Chondrocyte (in vitro differentiated cells): ENCODE measurements at regions not wholly inside any gene's neighbourhood (a gene's known extent, or its start where the extent isn't known, plus 50 kb on each side); places are given as distances from the start of the nearest gene placed in this dataset.

Source experiments
- DNase-seq: peaks from one replicate; pipeline ENCODE4 v3.0.0; 2021; ENCODE audit warnings: mixed read lengths, low spot score
- H3K27ac Mint-ChIP-seq: one replicate; pipeline ENCODE4 v1.8.0; 2021; ENCODE audit warnings: mild to moderate bottlenecking, moderate library complexity, mixed read lengths; ENCODE audit not compliant: unreplicated experiment
- H3K27me3 Mint-ChIP-seq: 2 replicates; pipeline ENCODE4 v1.8.0; 2021; ENCODE audit warnings: low read depth, mixed read lengths
- H3K36me3 Mint-ChIP-seq: 2 replicates; pipeline ENCODE4 v1.8.0; 2021; ENCODE audit warnings: low read depth, mixed read lengths
- H3K4me1 Mint-ChIP-seq: 2 replicates; pipeline ENCODE4 v1.8.0; 2021; ENCODE audit warnings: low read depth, mild to moderate bottlenecking, mixed read lengths
- H3K4me3 Mint-ChIP-seq: one replicate; pipeline ENCODE4 v1.8.0; 2021; ENCODE audit warnings: mild to moderate bottlenecking, moderate library complexity, mixed read lengths; ENCODE audit not compliant: unreplicated experiment
- H3K9me3 Mint-ChIP-seq: 2 replicates; pipeline ENCODE4 v1.8.0; 2021; ENCODE audit warnings: low read depth, mixed read lengths
- CTCF ChIP-seq: fragments of 200-600 bp; sonication (generic); IDR thresholded peaks from 2 replicates; pipeline ENCODE4 v1.5.0; 2021; ENCODE audit warnings: antibody characterized with exemption, mild to moderate bottlenecking, moderate library complexity

GRCh38 chr5:145166110-145166509 is 669.0 kb downstream of the PRELID2 start:
- H3K4me3 Mint-ChIP-seq: no peak overlapping the region
- no peaks in the 10 kb centered on the region for H3K9me3 Mint-ChIP-seq
- no peak overlapping the region for H3K27ac Mint-ChIP-seq
- H3K36me3 Mint-ChIP-seq: no peaks in the 10 kb centered on the region
- H3K4me1 Mint-ChIP-seq: no peaks in the 10 kb centered on the region
- TF ChIP-seq CTCF: no peak
- DNase-seq: no peak
- peaks cover 5% of the 10 kb centered on the region for H3K27me3 Mint-ChIP-seq

GRCh38 chr5:145163876-145164275 is 671.3 kb downstream of the PRELID2 start:
- Mint-ChIP-seq H3K27ac (no peak overlapping the region), H3K9me3 (no peaks in the 10 kb centered on the region), H3K36me3 (no peaks in the 10 kb centered on the region), H3K4me1 (no peaks in the 10 kb centered on the region), H3K4me3 (no peak overlapping the region), H3K27me3 (peaks cover 10% of the 10 kb centered on the region)
- no peak for TF ChIP-seq CTCF
- DNase-seq: no peak

GRCh38 chr5:145162626-145163025 is 672.5 kb downstream of the PRELID2 start:
- H3K4me1 Mint-ChIP-seq: no peaks in the 10 kb centered on the region
- H3K27me3 Mint-ChIP-seq: peaks cover 10% of the 10 kb centered on the region
- no peaks in the 10 kb centered on the region for H3K36me3 Mint-ChIP-seq
- DNase-seq: no peak
- no peak overlapping the region for H3K27ac Mint-ChIP-seq
- no peaks in the 10 kb centered on the region for H3K9me3 Mint-ChIP-seq
- no peak overlapping the region for H3K4me3 Mint-ChIP-seq
- TF ChIP-seq CTCF: no peak

GRCh38 chr5:145161391-145161790 is 673.8 kb downstream of the PRELID2 start:
- Mint-ChIP-seq H3K4me3 (no peak overlapping the region), H3K9me3 (no peaks in the 10 kb centered on the region), H3K27me3 (peaks cover 10% of the 10 kb centered on the region), H3K4me1 (no peaks in the 10 kb centered on the region), H3K27ac (no peak overlapping the region), H3K36me3 (no peaks in the 10 kb centered on the region)
- no peak for TF ChIP-seq CTCF
- no peak for DNase-seq

GRCh38 chr5:145160679-145161078 is 674.5 kb downstream of the PRELID2 start:
- no peak for TF ChIP-seq CTCF
- Mint-ChIP-seq H3K4me1 (no peaks in the 10 kb centered on the region), H3K27me3 (peaks cover 10% of the 10 kb centered on the region), H3K36me3 (no peaks in the 10 kb centered on the region), H3K9me3 (no peaks in the 10 kb centered on the region), H3K27ac (no peak overlapping the region), H3K4me3 (no peak overlapping the region)
- DNase-seq: no peak
